PC-3 (cell line): ENCODE measurements at regions not wholly inside any gene's neighbourhood (a gene's known extent, or its start where the extent isn't known, plus 50 kb on each side); places are given as distances from the start of the nearest gene placed in this dataset.

Source experiments
- ATAC-seq: fragments of 200-7000 bp; cut with Tn5 transposase; 2 replicates; pipeline ENCODE4 v1.9.1; 2020; ENCODE audit warnings: mild to moderate bottlenecking, moderate library complexity
- BruUV-seq: library from RNA; stranded (reverse); fragments of 400-500 nt; replicated peaks from 2 replicates; lab custom pipeline; 2021; lab: Mats Ljungman, UMichigan
- CTCF ChIA-PET: fragments of 300-600 bp; sonication (Branson Sonifier 250); formaldehyde crosslinking; loops from one replicate; lab custom pipeline; 2022; ENCODE audit warnings: antibody characterized with exemption; lab: Charles Lee
- POLR2A ChIA-PET: fragments of 300-600 bp; sonication (Branson Sonifier 250); formaldehyde crosslinking; loops from one replicate; lab custom pipeline; 2022; ENCODE audit warnings: antibody characterized with exemption; ENCODE audit not compliant: unreplicated experiment; lab: Charles Lee
- DNase-seq: peaks from one replicate; pipeline ENCODE4 v3.0.0-alpha.2; 2015
- H2AFZ ChIP-seq: fragments of 300-600 bp; sonication (generic); 2 replicates; pipeline ENCODE4 v1.6.0; 2016; ENCODE audit warnings: antibody characterized with exemption, low read length
- H3F3A ChIP-seq: fragments of 300-600 bp; sonication (generic); one replicate; pipeline ENCODE4 v1.6.0; 2017; ENCODE audit warnings: antibody characterized with exemption, low read length, control low read depth, mild to moderate bottlenecking; ENCODE audit not compliant: unreplicated experiment
- H3K27ac ChIP-seq: fragments of 300-600 bp; sonication (generic); 2 replicates; pipeline ENCODE4 v1.5.1; 2016; ENCODE audit warnings: mild to moderate bottlenecking, low read length
- H3K27me3 ChIP-seq: fragments of 300-600 bp; sonication (generic); 2 replicates; pipeline ENCODE4 v1.6.1; 2016; ENCODE audit warnings: low read length, mixed read lengths
- H3K36me3 ChIP-seq: fragments of 300-600 bp; sonication (generic); 2 replicates; pipeline ENCODE4 v1.6.1; 2016; ENCODE audit warnings: low read depth, mixed run types, low read length, mixed read lengths
- H3K4me1 ChIP-seq: fragments of 300-600 bp; sonication (generic); 2 replicates; pipeline ENCODE4 v1.5.1; 2016; ENCODE audit warnings: low read length; ENCODE audit not compliant: insufficient read depth
- H3K4me2 ChIP-seq: fragments of 300-600 bp; sonication (generic); 2 replicates; pipeline ENCODE4 v1.6.0; 2016; ENCODE audit warnings: low read length
- H3K4me3 ChIP-seq: fragments of 300-600 bp; sonication (generic); 2 replicates; pipeline ENCODE4 v1.5.1; 2016; ENCODE audit warnings: mild to moderate bottlenecking, low read length, mixed read lengths
- H3K79me2 ChIP-seq: fragments of 300-600 bp; sonication (generic); 2 replicates; pipeline ENCODE4 v1.6.1; 2017; ENCODE audit warnings: low read length, mixed read lengths
- H3K9ac ChIP-seq: fragments of 300-600 bp; sonication (generic); 2 replicates; pipeline ENCODE4 v1.6.0; 2016; ENCODE audit warnings: mild to moderate bottlenecking, low read length
- H3K9me2 ChIP-seq: fragments of 300-600 bp; sonication (generic); replicated peaks from 2 replicates; pipeline ENCODE4 v1.6.1; 2016; ENCODE audit warnings: mixed run types, low read length, mixed read lengths
- H3K9me3 ChIP-seq: fragments of 300-600 bp; sonication (generic); 2 replicates; pipeline ENCODE4 v1.6.1; 2016; ENCODE audit warnings: low read length, mixed read lengths
- H4K20me1 ChIP-seq: fragments of 300-600 bp; sonication (generic); 2 replicates; pipeline ENCODE4 v1.6.1; 2016; ENCODE audit warnings: low read length, mixed read lengths
- EZH2 ChIP-seq: fragments of 300-600 bp; sonication (generic); IDR thresholded peaks from one replicate; pipeline ENCODE4 v1.6.1; 2017; ENCODE audit warnings: antibody characterized with exemption, mild to moderate bottlenecking, low read length; ENCODE audit not compliant: unreplicated experiment
- EZH2phosphoT487 ChIP-seq: fragments of 300-600 bp; sonication (generic); IDR thresholded peaks from 2 replicates; pipeline ENCODE4 v1.6.1; 2018; ENCODE audit warnings: mild to moderate bottlenecking, antibody characterized with exemption, low read length, borderline replicate concordance
- intact Hi-C: fragments of 100-400 bp; cut with micrococcal nuclease; formaldehyde crosslinking; loops from 2 replicates; pipeline ENCODE4 v1.9.0; 2023
- TF ChIP-seq, protein P1 (sequence below): fragments of 300-600 bp; sonication (generic); conservative IDR thresholded peaks from 2 replicates; pipeline ENCODE4 v1.5.1; 2017; ENCODE audit warnings: antibody characterized with exemption, low read depth, mild to moderate bottlenecking, low read length

DNA sequence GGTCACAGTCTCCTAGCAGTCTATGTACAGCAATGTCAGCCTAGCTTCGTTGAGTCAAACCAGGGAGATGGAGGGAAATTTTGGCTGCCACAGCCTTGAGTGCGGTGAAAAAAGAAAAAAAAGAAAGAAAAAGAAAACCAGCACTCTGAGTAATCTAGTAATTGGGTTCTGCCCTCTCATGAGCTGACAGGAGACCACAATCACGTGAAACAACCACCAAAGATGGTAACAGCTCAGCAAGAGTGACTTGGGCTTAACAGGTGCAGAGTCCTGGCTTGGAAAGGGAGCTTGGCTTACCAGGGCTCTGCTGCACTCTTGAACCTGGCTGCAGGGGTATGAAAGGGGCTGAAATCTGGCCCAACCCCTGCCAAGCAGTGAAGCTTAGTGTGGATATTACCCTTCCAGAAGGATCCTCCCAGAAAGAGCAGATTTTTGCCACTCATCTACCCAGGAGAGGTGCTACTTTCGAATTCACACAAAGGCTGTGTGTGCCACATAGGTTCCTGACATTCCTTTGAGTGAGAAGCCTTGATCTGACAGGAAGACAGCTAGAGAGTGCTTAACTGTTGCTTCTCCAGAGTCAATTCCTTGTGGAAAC is 350.3 kb downstream of the PTTG2 start:
- DNase-seq (no peak), ATAC-seq (no peak)
- no peaks in the 10 kb centered on the region for H3F3A ChIP-seq
- CTCF ChIA-PET: no interaction called here
- no peaks in the 10 kb centered on the region for H3K36me3 ChIP-seq
- peaks cover 35% of the 10 kb centered on the region for H3K4me1 ChIP-seq
- H3K79me2 ChIP-seq: no peaks in the 10 kb centered on the region
- no peak overlapping the region for H3K4me2 ChIP-seq
- no peaks in the 10 kb centered on the region for H4K20me1 ChIP-seq
- no peaks in the 10 kb centered on the region for H3K27me3 ChIP-seq
- TF ChIP-seq EZH2phosphoT487 (no peak), EZH2 (no peak)
- TF ChIP-seq, protein P1, sequence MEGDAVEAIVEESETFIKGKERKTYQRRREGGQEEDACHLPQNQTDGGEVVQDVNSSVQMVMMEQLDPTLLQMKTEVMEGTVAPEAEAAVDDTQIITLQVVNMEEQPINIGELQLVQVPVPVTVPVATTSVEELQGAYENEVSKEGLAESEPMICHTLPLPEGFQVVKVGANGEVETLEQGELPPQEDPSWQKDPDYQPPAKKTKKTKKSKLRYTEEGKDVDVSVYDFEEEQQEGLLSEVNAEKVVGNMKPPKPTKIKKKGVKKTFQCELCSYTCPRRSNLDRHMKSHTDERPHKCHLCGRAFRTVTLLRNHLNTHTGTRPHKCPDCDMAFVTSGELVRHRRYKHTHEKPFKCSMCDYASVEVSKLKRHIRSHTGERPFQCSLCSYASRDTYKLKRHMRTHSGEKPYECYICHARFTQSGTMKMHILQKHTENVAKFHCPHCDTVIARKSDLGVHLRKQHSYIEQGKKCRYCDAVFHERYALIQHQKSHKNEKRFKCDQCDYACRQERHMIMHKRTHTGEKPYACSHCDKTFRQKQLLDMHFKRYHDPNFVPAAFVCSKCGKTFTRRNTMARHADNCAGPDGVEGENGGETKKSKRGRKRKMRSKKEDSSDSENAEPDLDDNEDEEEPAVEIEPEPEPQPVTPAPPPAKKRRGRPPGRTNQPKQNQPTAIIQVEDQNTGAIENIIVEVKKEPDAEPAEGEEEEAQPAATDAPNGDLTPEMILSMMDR: no peak
- intact Hi-C loops: no loop called here
- H3K27ac ChIP-seq: no peak overlapping the region
- H2AFZ ChIP-seq: no peak overlapping the region
- no peaks in the 10 kb centered on the region for H3K9me2 ChIP-seq
- H3K9ac ChIP-seq: no peak overlapping the region
- POLR2A ChIA-PET: no interaction called here
- no peaks in the 10 kb centered on the region for H3K9me3 ChIP-seq
- no TSS peak for BruUV-seq
- no peak overlapping the region for H3K4me3 ChIP-seq

DNA sequence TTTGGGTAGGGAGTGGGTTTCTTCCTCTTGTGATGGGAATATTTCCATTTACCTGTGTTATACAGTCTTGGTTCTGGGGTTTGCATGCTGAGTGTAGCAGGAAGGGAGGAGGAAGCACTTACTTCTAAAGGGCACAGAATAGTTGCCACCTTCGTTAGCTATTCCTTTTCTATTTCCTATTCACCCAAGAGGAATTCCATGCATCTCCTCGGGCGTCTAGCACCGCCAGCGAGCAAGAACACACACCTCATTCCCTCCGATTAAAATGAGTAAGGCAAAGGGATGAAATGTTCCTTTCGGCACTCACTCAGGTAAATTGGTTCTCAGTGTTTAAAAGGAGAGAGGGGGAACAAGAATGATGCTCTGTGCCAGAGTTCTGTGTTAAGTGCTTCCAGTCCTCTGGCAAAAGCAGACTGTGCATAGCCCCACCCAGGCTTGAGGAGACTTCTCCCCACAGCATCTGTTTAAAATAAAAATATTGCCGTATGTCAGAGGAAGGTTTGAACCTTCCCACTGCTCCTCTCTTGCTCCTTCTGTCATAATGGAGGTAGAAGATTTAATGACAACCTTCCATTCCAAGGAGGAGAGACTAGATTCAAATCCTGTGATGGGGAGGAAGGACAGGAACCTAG is 351.4 kb downstream of the PTTG2 start:
- no peaks in the 10 kb centered on the region for H3F3A ChIP-seq
- H3K4me2 ChIP-seq: no peak overlapping the region
- no peaks in the 10 kb centered on the region for H3K27me3 ChIP-seq
- no peaks in the 10 kb centered on the region for H3K9me3 ChIP-seq
- ATAC-seq (no peak), DNase-seq (no peak)
- H3K9ac ChIP-seq: no peak overlapping the region
- H3K4me3 ChIP-seq: no peak overlapping the region
- peaks cover 35% of the 10 kb centered on the region for H3K4me1 ChIP-seq
- no peaks in the 10 kb centered on the region for H4K20me1 ChIP-seq
- H2AFZ ChIP-seq: no peak overlapping the region
- H3K36me3 ChIP-seq: no peaks in the 10 kb centered on the region
- intact Hi-C loops: no loop called here
- H3K27ac ChIP-seq: no peak overlapping the region
- ChIA-PET CTCF (no interaction called here), POLR2A (no interaction called here)
- H3K79me2 ChIP-seq: no peaks in the 10 kb centered on the region
- H3K9me2 ChIP-seq: no peaks in the 10 kb centered on the region
- TF ChIP-seq EZH2phosphoT487 (no peak), EZH2 (no peak)
- TF ChIP-seq, protein P1: no peak
- no TSS peak for BruUV-seq

DNA sequence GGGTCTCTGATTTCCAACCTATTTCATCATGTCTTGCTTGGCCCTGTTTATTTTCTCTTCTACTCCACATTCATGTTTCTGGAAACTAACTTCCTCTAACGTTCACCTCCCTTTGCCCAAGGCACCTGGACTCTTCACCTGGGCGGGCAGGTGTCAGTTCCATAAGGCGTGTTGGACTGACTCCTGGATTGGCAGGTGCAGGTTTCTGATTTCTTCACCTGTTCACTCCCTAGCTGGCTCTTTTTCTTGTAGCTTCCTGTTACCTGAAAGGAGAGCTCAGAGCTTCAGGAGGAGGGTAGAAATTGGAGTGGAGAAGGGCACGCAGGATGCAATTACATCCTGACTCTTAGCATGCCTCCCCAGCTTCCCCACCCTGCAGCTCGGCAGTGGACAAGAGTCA is 350.8 kb upstream of the KLF3 start:
- Histone ChIP-seq H3K79me2 (no peaks in the 10 kb centered on the region), H2AFZ (no peak overlapping the region), H3K36me3 (no peaks in the 10 kb centered on the region), H3K9ac (peak overlapping the region; percentile 30; the same call in 1 of the 2 replicates), H4K20me1 (no peaks in the 10 kb centered on the region), H3F3A (no peaks in the 10 kb centered on the region), H3K4me2 (0 out of 2 replicates have a peak overlapping the region, but pooled peaks have one; percentile 11), H3K4me1 (peaks cover 36% of the 10 kb centered on the region), H3K9me2 (no peaks in the 10 kb centered on the region), H3K27ac (peak overlapping the region; percentile 89), H3K27me3 (no peaks in the 10 kb centered on the region), H3K9me3 (no peaks in the 10 kb centered on the region), H3K4me3 (no peak overlapping the region)
- no TSS peak for BruUV-seq
- ChIA-PET CTCF (no interaction called here), POLR2A (no interaction called here)
- intact Hi-C loops: no loop called here
- ATAC-seq (no peak), DNase-seq (no peak)
- TF ChIP-seq EZH2: no peak
- TF ChIP-seq, protein P1: no peak
- TF ChIP-seq EZH2phosphoT487: no peak
